HUES64 (cell line): ENCODE measurements at regions not wholly inside any gene's neighbourhood (a gene's known extent, or its start where the extent isn't known, plus 50 kb on each side); places are given as distances from the start of the nearest gene placed in this dataset.

ENCODE experiments used
- H3K27ac ChIP-seq: 2 replicates; pipeline ENCODE4 v1.7.0; 2013; ENCODE audit warnings: low read depth, low read length, inconsistent platforms
- H3K27me3 ChIP-seq: 2 replicates; pipeline ENCODE4 v1.6.1; 2013; ENCODE audit warnings: mild to moderate bottlenecking, low read length; ENCODE audit not compliant: insufficient read depth
- H3K36me3 ChIP-seq: 2 replicates; pipeline ENCODE4 v1.6.1; 2013; ENCODE audit warnings: mild to moderate bottlenecking, low read length; ENCODE audit not compliant: insufficient read depth
- H3K4me1 ChIP-seq: 2 replicates; pipeline ENCODE4 v1.6.1; 2013; ENCODE audit warnings: mild to moderate bottlenecking, low read length, moderate library complexity; ENCODE audit not compliant: insufficient read depth
- H3K4me3 ChIP-seq: 2 replicates; pipeline ENCODE4 v1.5.1; 2013; ENCODE audit warnings: mild to moderate bottlenecking, low read length, moderate library complexity
- H3K9ac ChIP-seq: 2 replicates; pipeline ENCODE4 v1.6.1; 2013; ENCODE audit warnings: mild to moderate bottlenecking, low read depth, low read length
- H3K9me3 ChIP-seq: 2 replicates; pipeline ENCODE4 v1.6.1; 2013; ENCODE audit warnings: low read depth, low read length; ENCODE audit not compliant: insufficient read depth
- WGBS: fragments of 150-250, 120-280 bp; methylation state at CpG from one replicate; pipeline ENCODE4 v1.1.7; 2013; ENCODE audit warnings: missing lambda C conversion rate; 5-methylcytosine and 5-hydroxymethylcytosine counted together

GRCh38 chr2:67048314-67048713, 348.8 kb upstream of the ETAA1 start:
- 85% methylated on average over 2 of the region's 2 CpGs for WGBS
- Histone ChIP-seq H3K9me3 (no peaks in the 10 kb centered on the region), H3K27ac (no peak overlapping the region), H3K4me3 (no peak overlapping the region), H3K9ac (no peak overlapping the region), H3K36me3 (no peaks in the 10 kb centered on the region), H3K4me1 (no peaks in the 10 kb centered on the region), H3K27me3 (no peaks in the 10 kb centered on the region)

GRCh38 chr2:67050622-67051021, 346.5 kb upstream of the ETAA1 start:
- Histone ChIP-seq H3K27ac (no peak overlapping the region), H3K9ac (no peak overlapping the region), H3K4me1 (no peaks in the 10 kb centered on the region), H3K4me3 (no peak overlapping the region), H3K27me3 (no peaks in the 10 kb centered on the region), H3K36me3 (no peaks in the 10 kb centered on the region), H3K9me3 (no peaks in the 10 kb centered on the region)
- 96% methylated on average over 3 of the region's 3 CpGs for WGBS

- no peak overlapping the region for H3K9ac ChIP-seq
- WGBS: 93% methylated on average over 3 of the region's 3 CpGs
- H3K9me3 ChIP-seq: no peaks in the 10 kb centered on the region
- no peaks in the 10 kb centered on the region for H3K36me3 ChIP-seq
- H3K27ac ChIP-seq: no peak overlapping the region
- no peaks in the 10 kb centered on the region for H3K4me1 ChIP-seq
- H3K4me3 ChIP-seq: no peak overlapping the region
- no peaks in the 10 kb centered on the region for H3K27me3 ChIP-seq
Observed at GRCh38 chr2:67054728-67055127, 342.4 kb upstream of the ETAA1 start.

- Histone ChIP-seq H3K36me3 (no peaks in the 10 kb centered on the region), H3K4me3 (no peak overlapping the region), H3K9ac (no peak overlapping the region), H3K9me3 (no peaks in the 10 kb centered on the region), H3K27ac (no peak overlapping the region), H3K27me3 (no peaks in the 10 kb centered on the region), H3K4me1 (no peaks in the 10 kb centered on the region)
- 92% methylated on average over 3 of the region's 4 CpGs for WGBS
Observed at GRCh38 chr2:67055387-67056304, 341.5 kb upstream of the ETAA1 start.

- no peaks in the 10 kb centered on the region for H3K4me1 ChIP-seq
- H3K27me3 ChIP-seq: no peaks in the 10 kb centered on the region
- no peak overlapping the region for H3K27ac ChIP-seq
- WGBS: no CpG with 5 or more reads among the region's 3 CpGs
- no peak overlapping the region for H3K9ac ChIP-seq
- no peaks in the 10 kb centered on the region for H3K9me3 ChIP-seq
- H3K36me3 ChIP-seq: no peaks in the 10 kb centered on the region
- H3K4me3 ChIP-seq: no peak overlapping the region
Observed at GRCh38 chr2:67057123-67057522, 340.0 kb upstream of the ETAA1 start.

- no peaks in the 10 kb centered on the region for H3K9me3 ChIP-seq
- H3K27ac ChIP-seq: no peak overlapping the region
- no CpG with 5 or more reads among the region's 2 CpGs for whole genome bisulfite sequencing
- H3K27me3 ChIP-seq: no peaks in the 10 kb centered on the region
- H3K4me1 ChIP-seq: no peaks in the 10 kb centered on the region
- no peaks in the 10 kb centered on the region for H3K36me3 ChIP-seq
- no peak overlapping the region for H3K9ac ChIP-seq
- no peak overlapping the region for H3K4me3 ChIP-seq
Observed at GRCh38 chr2:67057901-67058703, 339.0 kb upstream of the ETAA1 start.

- Histone ChIP-seq H3K27ac (no peak overlapping the region), H3K36me3 (no peaks in the 10 kb centered on the region), H3K9me3 (no peaks in the 10 kb centered on the region), H3K4me1 (0 out of 2 replicates have a peak, but pooled peaks cover 4% of the 10 kb centered on the region), H3K4me3 (no peak overlapping the region), H3K9ac (no peak overlapping the region), H3K27me3 (no peaks in the 10 kb centered on the region)
- 95% methylated on average over 4 of the region's 4 CpGs for WGBS
Observed at GRCh38 chr2:67065046-67065445, 332.1 kb upstream of the ETAA1 start.

GRCh38 chr2:67066782-67067181, 330.4 kb upstream of the ETAA1 start:
- Histone ChIP-seq H3K27ac (no peak overlapping the region), H3K9me3 (no peaks in the 10 kb centered on the region), H3K36me3 (no peaks in the 10 kb centered on the region), H3K4me3 (no peak overlapping the region), H3K27me3 (no peaks in the 10 kb centered on the region), H3K4me1 (0 out of 2 replicates have a peak, but pooled peaks cover 4% of the 10 kb centered on the region), H3K9ac (no peak overlapping the region)
- 95% methylated on average over 2 of the region's 3 CpGs for WGBS

GRCh38 chr2:67067656-67068055, 329.5 kb upstream of the ETAA1 start:
- Histone ChIP-seq H3K4me1 (0 out of 2 replicates have a peak, but pooled peaks cover 4% of the 10 kb centered on the region), H3K27me3 (no peaks in the 10 kb centered on the region), H3K9me3 (no peaks in the 10 kb centered on the region), H3K36me3 (no peaks in the 10 kb centered on the region), H3K27ac (no peak overlapping the region), H3K9ac (no peak overlapping the region), H3K4me3 (no peak overlapping the region)

- 100% methylated on average over 1 of the region's 1 CpG for WGBS
- H3K36me3 ChIP-seq: no peaks in the 10 kb centered on the region
Observed at GRCh38 chr2:67070826-67071225, 326.3 kb upstream of the ETAA1 start.

GRCh38 chr2:67075056-67075455, 322.1 kb upstream of the ETAA1 start:
- Histone ChIP-seq H3K36me3 (no peaks in the 10 kb centered on the region), H3K9me3 (no peaks in the 10 kb centered on the region), H3K4me1 (no peaks in the 10 kb centered on the region), H3K9ac (no peak overlapping the region), H3K4me3 (no peak overlapping the region), H3K27me3 (no peaks in the 10 kb centered on the region), H3K27ac (no peak overlapping the region)
- WGBS: 100% methylated on average over 7 of the region's 7 CpGs

More at GRCh38 chr2:67070826-67071225, 326.3 kb upstream of the ETAA1 start:
- Histone ChIP-seq H3K27me3 (no peaks in the 10 kb centered on the region), H3K27ac (no peak overlapping the region), H3K9me3 (no peaks in the 10 kb centered on the region), H3K4me3 (no peak overlapping the region), H3K4me1 (0 out of 2 replicates have a peak, but pooled peaks cover 4% of the 10 kb centered on the region), H3K9ac (no peak overlapping the region)
